ENCODE measurements at regions not wholly inside any gene's neighbourhood (a gene's known extent, or its start where the extent isn't known, plus 50 kb on each side); places are given as distances from the start of the nearest gene placed in this dataset.

GRCh38 chr2:15802657-15803542, 137.4 kb upstream of the MYCN start:
- DNase-seq (ENCODE audit: insufficient read length, low spot score): no peak
- FAIRE-seq: no peak

GRCh38 chr2:15803543-15804245, 136.7 kb upstream of the MYCN start:
- DNase-seq (ENCODE audit: insufficient read length, low spot score) (no peak), FAIRE-seq (no peak)

GRCh38 chr2:15804246-15804619, 136.1 kb upstream of the MYCN start:
- DNase-seq (ENCODE audit: insufficient read length, low spot score): no peak
- FAIRE-seq: no peak

GRCh38 chr2:15804691-15805090, 135.7 kb upstream of the MYCN start:
- no peak for DNase-seq (ENCODE audit: insufficient read length, low spot score)
- no peak for FAIRE-seq

GRCh38 chr2:15805206-15805605, 135.1 kb upstream of the MYCN start:
- FAIRE-seq: no peak
- DNase-seq (ENCODE audit: insufficient read length, low spot score): no peak

- no peak for DNase-seq (ENCODE audit: insufficient read length, low spot score)
- FAIRE-seq: no peak
Observed at GRCh38 chr2:15805772-15806171, 134.6 kb upstream of the MYCN start.

GRCh38 chr2:15806801-15807417, 133.4 kb upstream of the MYCN start:
- FAIRE-seq (no peak), DNase-seq (ENCODE audit: insufficient read length, low spot score) (no peak)

GRCh38 chr2:15807418-15808203, 132.7 kb upstream of the MYCN start:
- DNase-seq (ENCODE audit: insufficient read length, low spot score) (no peak), FAIRE-seq (no peak)

GRCh38 chr2:15808204-15808910, 132.0 kb upstream of the MYCN start:
- no peak for DNase-seq (ENCODE audit: insufficient read length, low spot score)

GRCh38 chr2:15808944-15809343, 131.4 kb upstream of the MYCN start:
- no peak for FAIRE-seq
- no peak for DNase-seq (ENCODE audit: insufficient read length, low spot score)

More at GRCh38 chr2:15808204-15808910, 132.0 kb upstream of the MYCN start:
- FAIRE-seq: no peak

- FAIRE-seq: no peak
- DNase-seq (ENCODE audit: insufficient read length, low spot score): no peak
Observed at GRCh38 chr2:15809404-15809803, 130.9 kb upstream of the MYCN start.

- FAIRE-seq (no peak), DNase-seq (ENCODE audit: insufficient read length, low spot score) (no peak)
Observed at GRCh38 chr2:15810477-15811150, 129.7 kb upstream of the MYCN start.

- FAIRE-seq: no peak
- DNase-seq (ENCODE audit: insufficient read length, low spot score): peak; percentile 20
Observed at GRCh38 chr2:15811367-15811766, 129.0 kb upstream of the MYCN start.

- DNase-seq (ENCODE audit: insufficient read length, low spot score): no peak
- FAIRE-seq: no peak
Observed at GRCh38 chr2:15812187-15812780, 128.1 kb upstream of the MYCN start.

- FAIRE-seq (no peak), DNase-seq (ENCODE audit: insufficient read length, low spot score) (no peak)
Observed at GRCh38 chr2:15813481-15814266, 126.7 kb upstream of the MYCN start.

- FAIRE-seq (no peak), DNase-seq (ENCODE audit: insufficient read length, low spot score) (no peak)
Observed at GRCh38 chr2:15814403-15814802, 125.9 kb upstream of the MYCN start.

GRCh38 chr2:15814946-15815345, 125.4 kb upstream of the MYCN start:
- FAIRE-seq (no peak), DNase-seq (ENCODE audit: insufficient read length, low spot score) (no peak)

GRCh38 chr2:15816226-15816625, 124.1 kb upstream of the MYCN start:
- FAIRE-seq (no peak), DNase-seq (ENCODE audit: insufficient read length, low spot score) (no peak)

Data from HTR-8/SVneo (cell line).